HL-60 (cell line): ENCODE measurements at regions not wholly inside any gene's neighbourhood (a gene's known extent, or its start where the extent isn't known, plus 50 kb on each side); places are given as distances from the start of the nearest gene placed in this dataset.

Experiments
- DNase-seq, 2 experiments: peaks; one replicate each; pipeline ENCODE4 v3.0.0-alpha.2; 2010 to 2020; ENCODE audit warnings: low read depth in 1 of 2, low spot score in 1 of 2
- H3K27ac ChIP-seq: fragments of 250-450 bp; sonication (Bioruptor Pico); replicated peaks from 2 replicates; pipeline ENCODE4 v1.5.1; 2020; ENCODE audit warnings: mild to moderate bottlenecking, moderate library complexity
- H3K27me3 ChIP-seq: fragments of 250-450 bp; sonication (Bioruptor Pico); 2 replicates; pipeline ENCODE4 v1.5.1; 2021; ENCODE audit warnings: mild to moderate bottlenecking, moderate library complexity; ENCODE audit not compliant: insufficient read depth, poor library complexity, severe bottlenecking
- H3K4me3 ChIP-seq: replicated peaks from 2 replicates; pipeline ENCODE4 v1.5.1; 2011; ENCODE audit warnings: mild to moderate bottlenecking, control low read depth, low read length; ENCODE audit not compliant: insufficient read depth
- CTCF ChIP-seq: IDR thresholded peaks from one replicate; pipeline ENCODE4 v1.5.1; 2011; ENCODE audit warnings: low read length, control low read depth, inconsistent platforms; ENCODE audit not compliant: insufficient read depth
- GABPA ChIP-seq: IDR thresholded peaks from 2 replicates; pipeline ENCODE4 v1.6.1; 2012; ENCODE audit warnings: low read depth
- POLR2AphosphoS5 ChIP-seq: IDR thresholded peaks from 2 replicates; pipeline ENCODE4 v1.6.1; 2012; ENCODE audit warnings: low read depth
- SPI1 ChIP-seq: IDR thresholded peaks from 2 replicates; pipeline ENCODE4 v1.6.1; 2012; ENCODE audit warnings: low read depth, mild to moderate bottlenecking, borderline replicate concordance
- TF ChIP-seq, protein P1 (sequence below): IDR thresholded peaks from 2 replicates; pipeline ENCODE4 v1.6.1; 2012; ENCODE audit warnings: low read depth; ENCODE audit not compliant: insufficient replicate concordance

DNA sequence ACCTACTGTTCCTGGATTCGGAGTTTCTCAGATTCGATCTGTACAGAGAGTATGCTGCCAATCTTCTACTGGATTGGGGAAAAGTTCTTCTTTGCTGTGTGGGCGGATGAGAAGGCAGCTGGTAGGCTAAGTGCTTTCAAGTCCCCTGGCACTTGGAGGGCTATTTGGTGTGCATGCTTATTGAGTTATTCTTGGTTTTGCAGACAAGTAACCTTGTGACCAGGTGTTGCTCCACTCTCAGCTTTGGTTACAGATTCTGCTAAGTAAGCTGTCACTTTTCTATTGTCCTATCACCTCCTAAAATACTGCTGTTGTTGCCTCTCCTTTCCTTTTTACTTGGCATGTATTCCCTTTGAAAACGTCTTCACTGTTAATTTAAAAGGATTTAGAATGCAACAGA lies 1375.1 kb upstream of the LRRTM3 start:
- DNase-seq, result no peak
- no peaks in the 10 kb centered on the region for H3K27me3 ChIP-seq
- no peak overlapping the region for H3K4me3 ChIP-seq
- no peak overlapping the region for H3K27ac ChIP-seq
- TF ChIP-seq POLR2AphosphoS5 (no peak), GABPA (no peak), CTCF (no peak), SPI1 (no peak)
- TF ChIP-seq, protein P1, sequence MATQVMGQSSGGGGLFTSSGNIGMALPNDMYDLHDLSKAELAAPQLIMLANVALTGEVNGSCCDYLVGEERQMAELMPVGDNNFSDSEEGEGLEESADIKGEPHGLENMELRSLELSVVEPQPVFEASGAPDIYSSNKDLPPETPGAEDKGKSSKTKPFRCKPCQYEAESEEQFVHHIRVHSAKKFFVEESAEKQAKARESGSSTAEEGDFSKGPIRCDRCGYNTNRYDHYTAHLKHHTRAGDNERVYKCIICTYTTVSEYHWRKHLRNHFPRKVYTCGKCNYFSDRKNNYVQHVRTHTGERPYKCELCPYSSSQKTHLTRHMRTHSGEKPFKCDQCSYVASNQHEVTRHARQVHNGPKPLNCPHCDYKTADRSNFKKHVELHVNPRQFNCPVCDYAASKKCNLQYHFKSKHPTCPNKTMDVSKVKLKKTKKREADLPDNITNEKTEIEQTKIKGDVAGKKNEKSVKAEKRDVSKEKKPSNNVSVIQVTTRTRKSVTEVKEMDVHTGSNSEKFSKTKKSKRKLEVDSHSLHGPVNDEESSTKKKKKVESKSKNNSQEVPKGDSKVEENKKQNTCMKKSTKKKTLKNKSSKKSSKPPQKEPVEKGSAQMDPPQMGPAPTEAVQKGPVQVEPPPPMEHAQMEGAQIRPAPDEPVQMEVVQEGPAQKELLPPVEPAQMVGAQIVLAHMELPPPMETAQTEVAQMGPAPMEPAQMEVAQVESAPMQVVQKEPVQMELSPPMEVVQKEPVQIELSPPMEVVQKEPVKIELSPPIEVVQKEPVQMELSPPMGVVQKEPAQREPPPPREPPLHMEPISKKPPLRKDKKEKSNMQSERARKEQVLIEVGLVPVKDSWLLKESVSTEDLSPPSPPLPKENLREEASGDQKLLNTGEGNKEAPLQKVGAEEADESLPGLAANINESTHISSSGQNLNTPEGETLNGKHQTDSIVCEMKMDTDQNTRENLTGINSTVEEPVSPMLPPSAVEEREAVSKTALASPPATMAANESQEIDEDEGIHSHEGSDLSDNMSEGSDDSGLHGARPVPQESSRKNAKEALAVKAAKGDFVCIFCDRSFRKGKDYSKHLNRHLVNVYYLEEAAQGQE, result no peak

DNA sequence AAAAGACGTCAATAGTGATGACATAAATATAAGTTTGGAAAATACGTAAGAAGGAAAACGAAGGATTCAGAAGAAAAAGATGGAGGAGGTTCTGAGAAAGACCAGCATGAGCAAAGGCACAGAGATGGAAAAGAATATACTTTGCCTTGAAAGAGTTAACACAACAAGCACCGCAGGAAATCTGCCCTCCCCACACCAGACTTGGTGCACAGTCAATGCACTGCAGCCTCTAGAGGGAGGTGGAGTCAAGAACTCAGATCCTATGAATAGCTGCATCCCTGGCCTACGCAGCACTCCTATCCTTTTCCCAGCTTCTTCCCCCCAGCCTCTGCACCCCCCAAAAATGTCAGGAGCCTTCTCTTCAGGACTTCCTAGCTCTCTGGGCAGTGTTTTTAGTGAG lies 1370.6 kb upstream of the LRRTM3 start:
- TF ChIP-seq SPI1 (no peak), CTCF (no peak), POLR2AphosphoS5 (no peak), GABPA (no peak)
- TF ChIP-seq, protein P1, result no peak
- Histone ChIP-seq H3K27me3 (no peaks in the 10 kb centered on the region), H3K27ac (no peak overlapping the region), H3K4me3 (no peak overlapping the region)
- DNase-seq, result no peak

DNA sequence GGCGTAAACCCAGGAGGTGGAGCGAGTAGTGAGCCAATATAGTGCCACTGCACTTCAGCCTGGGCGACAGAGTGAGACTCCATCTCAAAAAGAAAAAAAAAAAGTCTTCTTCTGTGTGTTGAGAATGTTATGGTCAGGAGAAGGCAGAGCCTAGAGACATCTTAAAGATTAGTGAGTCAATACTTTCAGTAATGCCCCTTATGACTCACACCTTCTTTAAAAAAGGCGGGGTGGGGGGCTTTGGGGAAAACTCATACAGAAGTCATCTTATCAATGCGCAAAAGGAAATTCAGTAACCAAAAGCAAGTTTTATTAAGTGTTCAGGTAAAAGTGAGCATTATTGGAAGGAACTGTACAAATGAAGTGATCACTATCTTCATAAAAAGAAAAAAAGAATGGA lies 1369.8 kb upstream of the LRRTM3 start:
- no peak for DNase-seq
- no peak overlapping the region for H3K27ac ChIP-seq
- TF ChIP-seq SPI1 (no peak), POLR2AphosphoS5 (no peak), CTCF (no peak), GABPA (no peak)
- TF ChIP-seq, protein P1, result no peak
- H3K4me3 ChIP-seq, result no peak overlapping the region
- H3K27me3 ChIP-seq, result no peaks in the 10 kb centered on the region
